GM12878 (cell line): ENCODE measurements at regions not wholly inside any gene's neighbourhood (a gene's known extent, or its start where the extent isn't known, plus 50 kb on each side); places are given as distances from the start of the nearest gene placed in this dataset.

Source experiments
- IKZF2 ChIP-seq, 2 experiments: fragments of 450-650 bp; IDR thresholded peaks; 2 replicates each; pipeline ENCODE4 v1.6.1; 2017; ENCODE audit warnings: mild to moderate bottlenecking in 2 of 2, moderate library complexity in 2 of 2
- POLR2A ChIP-seq: IDR thresholded peaks from 2 replicates; pipeline ENCODE4 v1.6.1; 2011; ENCODE audit warnings: low read depth, mild to moderate bottlenecking, low read length
- POLR2AphosphoS5 ChIP-seq: IDR thresholded peaks from 2 replicates; pipeline ENCODE4 v1.6.1; 2011; ENCODE audit warnings: mild to moderate bottlenecking, low read length, inconsistent platforms
- POU2F2 ChIP-seq: IDR thresholded peaks from 3 replicates; pipeline ENCODE4 v1.6.1; 2011; ENCODE audit warnings: low read depth, mild to moderate bottlenecking, low read length, borderline replicate concordance
- TF ChIP-seq, protein P1 (sequence below), 3 experiments: IDR thresholded peaks in 2 of 3; conservative IDR thresholded peaks in 1 of 3; 2 replicates each; pipeline ENCODE4 v1.5.1; 2011; ENCODE audit warnings: low read depth in 3 of 3, low read length in 3 of 3, mild to moderate bottlenecking in 3 of 3, control low read depth in 2 of 3, moderate library complexity in 2 of 3, inconsistent platforms in 1 of 3, mixed read lengths in 1 of 3; ENCODE audit not compliant: control insufficient read depth in 2 of 3, insufficient read depth in 1 of 3; ENCODE audit errors: extremely low read depth in 1 of 3

DNA sequence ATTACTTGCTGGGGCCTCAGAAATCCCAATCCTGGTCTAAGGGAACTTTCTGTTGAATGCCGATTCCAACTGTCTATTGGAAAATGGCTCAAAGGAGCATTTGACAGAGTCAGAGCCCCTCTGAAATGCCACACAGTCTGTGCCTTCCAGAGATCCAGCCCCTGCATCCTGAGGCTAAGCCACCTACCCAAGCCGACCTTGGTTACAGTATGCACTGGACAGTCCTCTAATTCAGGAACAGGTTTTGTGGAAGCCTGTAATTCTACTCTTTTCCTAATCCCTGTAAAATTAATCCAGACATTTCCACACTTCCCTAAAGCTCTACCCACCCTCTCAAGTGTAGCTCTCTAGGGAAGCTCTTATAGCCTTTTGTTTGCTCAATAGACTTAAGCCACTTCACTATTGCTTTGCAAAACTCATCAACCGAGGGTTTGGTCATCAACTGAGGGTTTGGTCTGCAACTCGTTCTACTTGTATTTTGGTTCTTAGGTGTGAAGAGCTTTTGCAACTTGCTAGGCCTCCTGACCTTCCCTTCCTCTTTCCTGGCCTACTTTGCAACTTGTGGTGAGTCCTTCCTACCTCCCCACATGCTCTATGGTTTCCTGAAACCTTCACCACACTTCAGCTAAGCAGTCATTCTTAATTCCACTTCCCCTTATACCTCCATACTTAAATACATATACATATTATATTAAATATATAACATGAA is 364.8 kb downstream of the SFMBT2 start:
- TF ChIP-seq, protein P1, sequence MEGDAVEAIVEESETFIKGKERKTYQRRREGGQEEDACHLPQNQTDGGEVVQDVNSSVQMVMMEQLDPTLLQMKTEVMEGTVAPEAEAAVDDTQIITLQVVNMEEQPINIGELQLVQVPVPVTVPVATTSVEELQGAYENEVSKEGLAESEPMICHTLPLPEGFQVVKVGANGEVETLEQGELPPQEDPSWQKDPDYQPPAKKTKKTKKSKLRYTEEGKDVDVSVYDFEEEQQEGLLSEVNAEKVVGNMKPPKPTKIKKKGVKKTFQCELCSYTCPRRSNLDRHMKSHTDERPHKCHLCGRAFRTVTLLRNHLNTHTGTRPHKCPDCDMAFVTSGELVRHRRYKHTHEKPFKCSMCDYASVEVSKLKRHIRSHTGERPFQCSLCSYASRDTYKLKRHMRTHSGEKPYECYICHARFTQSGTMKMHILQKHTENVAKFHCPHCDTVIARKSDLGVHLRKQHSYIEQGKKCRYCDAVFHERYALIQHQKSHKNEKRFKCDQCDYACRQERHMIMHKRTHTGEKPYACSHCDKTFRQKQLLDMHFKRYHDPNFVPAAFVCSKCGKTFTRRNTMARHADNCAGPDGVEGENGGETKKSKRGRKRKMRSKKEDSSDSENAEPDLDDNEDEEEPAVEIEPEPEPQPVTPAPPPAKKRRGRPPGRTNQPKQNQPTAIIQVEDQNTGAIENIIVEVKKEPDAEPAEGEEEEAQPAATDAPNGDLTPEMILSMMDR (IDR thresholded peaks at IDR 0.05 in 2 of 3, conservative IDR thresholded peaks at IDR 0.05 in 1 of 3; ENCODE audit: control insufficient read depth in 2 of 3, extremely low read depth in 1 of 3, insufficient read depth in 1 of 3, low read depth in 3 of 3, low read length in 3 of 3): no peak
- TF ChIP-seq POLR2AphosphoS5 (no peak), POU2F2 (no peak), IKZF2 (IDR thresholded peaks at IDR 0.05) (peak; percentile 37 to 39; a peak in 3 of 4 replicates), POLR2A (no peak)
